Activated CD4-positive, alpha-beta T cell treated with anti-CD3 and anti-CD28 coated beads, Interleukin-2, amount 10 ng/mL, durations not matched to agents 7 days and 5 days (primary cell): ENCODE measurements at regions not wholly inside any gene's neighbourhood (a gene's known extent, or its start where the extent isn't known, plus 50 kb on each side); places are given as distances from the start of the nearest gene placed in this dataset.

Experiments
- CTCF ChIA-PET: fragments of 350-600 bp; sonication (Branson Sonifier 250); formaldehyde crosslinking; loops from one replicate; lab custom pipeline; 2021; ENCODE audit warnings: antibody characterized with exemption; lab: Charles Lee
- POLR2A ChIA-PET: fragments of 350-600 bp; sonication (Branson Sonifier 250); formaldehyde crosslinking; loops from one replicate; lab custom pipeline; 2021; ENCODE audit warnings: antibody characterized with exemption; lab: Charles Lee
- DNase-seq: peaks from one replicate; pipeline ENCODE4 v3.0.0-alpha.2; 2020
- H3K27ac Mint-ChIP-seq: one replicate; pipeline ENCODE4 v1.8.0; 2021; ENCODE audit warnings: mild to moderate bottlenecking, moderate library complexity, mixed read lengths
- H3K27me3 Mint-ChIP-seq: one replicate; pipeline ENCODE4 v1.8.0; 2021; ENCODE audit warnings: mixed read lengths
- H3K36me3 Mint-ChIP-seq: one replicate; pipeline ENCODE4 v1.8.0; 2021; ENCODE audit warnings: low read depth, mixed read lengths
- H3K4me1 Mint-ChIP-seq: one replicate; pipeline ENCODE4 v1.8.0; 2021; ENCODE audit warnings: mixed read lengths
- H3K4me3 Mint-ChIP-seq: one replicate; pipeline ENCODE4 v1.8.0; 2021; ENCODE audit warnings: mild to moderate bottlenecking, moderate library complexity, mixed read lengths
- H3K9me3 Mint-ChIP-seq: one replicate; pipeline ENCODE4 v1.8.0; 2021; ENCODE audit warnings: mixed read lengths

- no peaks in the 10 kb centered on the region for H3K27me3 Mint-ChIP-seq
- ChIA-PET CTCF (no interaction called here), POLR2A (no interaction called here)
- no peak overlapping the region for H3K4me3 Mint-ChIP-seq
- no peaks in the 10 kb centered on the region for H3K9me3 Mint-ChIP-seq
- H3K27ac Mint-ChIP-seq, result no peak overlapping the region
- H3K4me1 Mint-ChIP-seq, result no peaks in the 10 kb centered on the region
- no peaks in the 10 kb centered on the region for H3K36me3 Mint-ChIP-seq
- DNase-seq, result no peak
Measured at GRCh38 chr6:100990070-100990469, 108.9 kb upstream of the ASCC3 start.

- ChIA-PET CTCF (no interaction called here), POLR2A (no interaction called here)
- no peak for DNase-seq
- Mint-ChIP-seq H3K27ac (no peak overlapping the region), H3K4me3 (no peak overlapping the region), H3K4me1 (no peaks in the 10 kb centered on the region), H3K36me3 (no peaks in the 10 kb centered on the region), H3K9me3 (no peaks in the 10 kb centered on the region), H3K27me3 (no peaks in the 10 kb centered on the region)
Measured at GRCh38 chr6:100996409-100996808, 115.3 kb upstream of the ASCC3 start.

- ChIA-PET CTCF (no interaction called here), POLR2A (no interaction called here)
- no peak for DNase-seq
- Mint-ChIP-seq H3K27me3 (no peaks in the 10 kb centered on the region), H3K27ac (no peak overlapping the region), H3K4me1 (no peaks in the 10 kb centered on the region), H3K9me3 (peaks cover 4% of the 10 kb centered on the region), H3K4me3 (no peak overlapping the region), H3K36me3 (no peaks in the 10 kb centered on the region)
Measured at GRCh38 chr6:100998111-100998510, 117.0 kb upstream of the ASCC3 start.

- no peaks in the 10 kb centered on the region for H3K36me3 Mint-ChIP-seq
- no peak overlapping the region for H3K4me3 Mint-ChIP-seq
- H3K9me3 Mint-ChIP-seq, result peaks cover 4% of the 10 kb centered on the region
- POLR2A ChIA-PET, result no interaction called here
- no peaks in the 10 kb centered on the region for H3K4me1 Mint-ChIP-seq
- H3K27me3 Mint-ChIP-seq, result no peaks in the 10 kb centered on the region
- no peak for DNase-seq
- H3K27ac Mint-ChIP-seq, result no peak overlapping the region
- CTCF ChIA-PET, result no interaction called here
Measured at GRCh38 chr6:100999034-100999597, 118.0 kb upstream of the ASCC3 start.

DNA sequence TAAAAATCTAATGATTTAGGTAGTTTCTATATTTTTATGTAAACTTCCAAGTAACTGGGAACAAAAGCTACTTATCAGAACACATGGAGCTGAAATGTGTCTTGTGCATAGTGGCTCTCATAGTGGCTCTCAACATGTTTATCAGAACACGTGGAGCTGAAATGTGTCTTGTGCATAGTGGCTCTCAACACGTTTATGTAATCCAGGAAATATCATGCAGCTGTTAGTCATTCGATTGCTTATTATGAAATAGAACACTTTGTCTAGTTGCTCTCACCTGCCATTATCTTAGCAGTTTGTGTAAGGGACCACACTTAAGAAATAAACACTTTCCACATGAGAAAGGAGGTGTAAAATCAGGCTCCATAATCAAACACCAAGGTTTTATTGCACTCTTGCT lies 119.2 kb upstream of the ASCC3 start:
- CTCF ChIA-PET, result no interaction called here
- no peak overlapping the region for H3K27ac Mint-ChIP-seq
- no peaks in the 10 kb centered on the region for H3K4me1 Mint-ChIP-seq
- POLR2A ChIA-PET, result no interaction called here
- H3K36me3 Mint-ChIP-seq, result no peaks in the 10 kb centered on the region
- no peaks in the 10 kb centered on the region for H3K27me3 Mint-ChIP-seq
- H3K9me3 Mint-ChIP-seq, result peaks cover 4% of the 10 kb centered on the region
- H3K4me3 Mint-ChIP-seq, result no peak overlapping the region
- no peak for DNase-seq

- ChIA-PET POLR2A (no interaction called here), CTCF (no interaction called here)
- H3K27me3 Mint-ChIP-seq, result no peaks in the 10 kb centered on the region
Measured at GRCh38 chr6:101001012-101001411, 119.9 kb upstream of the ASCC3 start.

DNA sequence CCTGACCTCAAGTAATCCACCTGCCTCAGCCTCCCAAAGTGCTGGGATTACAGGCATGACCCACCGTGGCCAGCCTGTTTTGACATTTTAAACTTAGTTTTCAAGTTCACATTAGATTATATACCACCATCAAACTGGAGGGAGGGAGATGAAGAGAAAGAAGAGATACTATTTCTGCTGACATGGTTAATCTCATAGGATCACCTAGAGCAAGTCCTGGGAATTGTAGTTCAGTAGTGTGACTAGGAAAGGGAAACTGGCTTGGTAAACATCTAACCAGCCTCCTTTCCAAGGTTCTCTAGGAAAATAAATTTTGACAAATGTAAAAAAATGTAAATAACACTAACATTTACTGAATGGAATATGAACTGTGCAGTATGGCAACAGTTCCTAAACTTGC lies 120.5 kb upstream of the ASCC3 start:
- no peak for DNase-seq
- H3K27me3 Mint-ChIP-seq, result no peaks in the 10 kb centered on the region
- H3K9me3 Mint-ChIP-seq, result peaks cover 4% of the 10 kb centered on the region
- ChIA-PET POLR2A (no interaction called here), CTCF (no interaction called here)
- H3K4me3 Mint-ChIP-seq, result no peak overlapping the region
- no peaks in the 10 kb centered on the region for H3K4me1 Mint-ChIP-seq
- no peak overlapping the region for H3K27ac Mint-ChIP-seq
- H3K36me3 Mint-ChIP-seq, result no peaks in the 10 kb centered on the region

More at GRCh38 chr6:101001012-101001411, 119.9 kb upstream of the ASCC3 start:
- peaks cover 4% of the 10 kb centered on the region for H3K9me3 Mint-ChIP-seq
- no peak overlapping the region for H3K4me3 Mint-ChIP-seq
- H3K36me3 Mint-ChIP-seq, result no peaks in the 10 kb centered on the region
- DNase-seq, result no peak
- no peak overlapping the region for H3K27ac Mint-ChIP-seq
- H3K4me1 Mint-ChIP-seq, result no peaks in the 10 kb centered on the region

DNA sequence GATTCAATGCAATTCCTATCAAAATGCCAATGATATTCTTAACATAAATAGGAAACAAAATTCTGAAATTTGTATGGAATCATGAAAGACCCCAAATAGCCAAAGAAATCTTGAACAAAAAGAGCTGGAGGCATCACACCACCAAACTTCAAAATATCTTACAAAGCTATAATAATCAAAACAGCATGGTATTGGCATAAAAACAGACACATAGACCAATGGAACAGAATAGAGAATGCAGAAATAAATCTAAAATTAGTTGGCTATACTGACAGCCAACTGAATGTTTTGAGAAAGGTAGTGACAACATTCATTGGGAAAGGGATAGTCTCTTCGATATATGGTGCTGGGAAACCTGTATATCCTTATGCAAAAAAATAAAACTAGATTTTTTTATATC lies 121.9 kb upstream of the ASCC3 start:
- Mint-ChIP-seq H3K27ac (no peak overlapping the region), H3K36me3 (no peaks in the 10 kb centered on the region), H3K9me3 (peaks cover 4% of the 10 kb centered on the region), H3K4me3 (no peak overlapping the region), H3K4me1 (no peaks in the 10 kb centered on the region), H3K27me3 (no peaks in the 10 kb centered on the region)
- ChIA-PET POLR2A (no interaction called here), CTCF (no interaction called here)
- DNase-seq, result no peak

DNA sequence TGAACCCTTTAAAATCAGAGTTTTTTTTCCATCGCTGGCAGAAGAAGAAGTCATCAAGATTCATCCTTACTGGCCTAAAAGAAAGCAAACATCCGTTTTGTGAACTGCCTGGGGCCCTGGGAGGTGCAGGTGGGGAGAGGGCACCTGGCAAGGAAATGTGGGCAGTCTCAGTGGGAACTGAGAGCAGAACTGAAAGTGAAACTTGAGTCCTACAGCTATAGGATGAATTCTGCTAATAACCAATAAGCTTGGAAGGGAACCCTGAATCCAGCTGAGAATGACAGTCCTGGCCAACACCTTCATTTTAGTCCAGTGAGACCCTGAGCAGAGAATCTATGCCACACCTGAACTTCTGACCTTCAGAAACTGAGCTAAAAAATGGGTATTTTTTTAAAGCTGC lies 130.1 kb upstream of the ASCC3 start:
- DNase-seq, result peak; percentile 12

GRCh38 chr6:101013612-101014195 lies 132.6 kb upstream of the ASCC3 start:
- peaks cover 15% of the 10 kb centered on the region for H3K4me1 Mint-ChIP-seq
- no peak overlapping the region for H3K4me3 Mint-ChIP-seq
- no peaks in the 10 kb centered on the region for H3K27me3 Mint-ChIP-seq
- peaks cover 4% of the 10 kb centered on the region for H3K36me3 Mint-ChIP-seq
- no peak for DNase-seq
- POLR2A ChIA-PET, result no interaction called here
- CTCF ChIA-PET, result no interaction called here
- H3K9me3 Mint-ChIP-seq, result peaks cover 6% of the 10 kb centered on the region
- H3K27ac Mint-ChIP-seq, result no peak overlapping the region

More for the DNA sequence above, 130.1 kb upstream of the ASCC3 start:
- Mint-ChIP-seq H3K36me3 (peaks cover 4% of the 10 kb centered on the region), H3K27ac (no peak overlapping the region), H3K9me3 (peaks cover 6% of the 10 kb centered on the region), H3K4me1 (peaks cover 15% of the 10 kb centered on the region), H3K27me3 (no peaks in the 10 kb centered on the region), H3K4me3 (no peak overlapping the region)
- ChIA-PET POLR2A (no interaction called here), CTCF (interaction anchor here (0.6 kb wide), 2 partner anchors 1384 to 1577 kb away, joined by 3 read pairs; no protein-coding TSS in a partner anchor)

DNA sequence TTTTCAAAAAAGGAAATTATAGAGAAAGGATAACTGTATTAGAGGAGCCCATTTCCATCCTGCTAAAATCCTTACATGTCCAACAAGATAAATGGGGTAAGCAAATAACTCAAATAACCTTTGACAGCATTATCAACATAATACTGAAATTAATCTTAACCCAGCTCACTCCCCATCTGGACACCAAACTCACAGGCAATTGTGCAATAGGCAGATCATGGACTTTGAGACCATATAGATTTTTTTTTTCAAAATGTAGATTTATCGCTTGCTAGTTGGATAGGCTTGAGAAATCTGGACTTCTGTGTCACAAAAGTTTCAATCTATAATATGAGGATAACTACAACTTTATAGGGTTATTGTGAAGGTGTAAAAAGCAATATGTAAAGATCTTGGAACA lies 134.4 kb upstream of the ASCC3 start:
- Mint-ChIP-seq H3K36me3 (peaks cover 4% of the 10 kb centered on the region), H3K27ac (no peak overlapping the region), H3K27me3 (no peaks in the 10 kb centered on the region), H3K4me3 (no peak overlapping the region), H3K9me3 (peaks cover 5% of the 10 kb centered on the region), H3K4me1 (peaks cover 14% of the 10 kb centered on the region)
- DNase-seq, result no peak
- CTCF ChIA-PET, result no interaction called here
- POLR2A ChIA-PET, result no interaction called here

DNA sequence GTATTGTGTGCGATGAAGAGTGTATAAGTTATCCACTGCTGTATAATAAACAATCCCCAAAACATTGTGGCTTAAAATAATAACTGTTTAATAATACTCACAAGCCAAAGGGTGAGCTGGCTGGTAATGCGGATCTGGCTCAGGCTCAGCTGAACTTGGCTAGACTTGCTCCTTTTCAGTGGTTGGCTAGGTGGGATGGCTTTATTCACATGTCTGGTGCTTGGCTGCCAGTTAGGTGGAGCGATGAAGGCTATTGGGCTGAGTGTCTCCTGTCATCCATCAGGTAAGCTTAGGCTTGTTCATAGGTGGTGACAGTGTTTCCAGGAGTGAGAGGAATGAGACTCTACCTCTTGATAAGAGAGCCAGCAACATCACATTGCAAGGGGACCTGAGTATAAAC lies 135.0 kb upstream of the ASCC3 start:
- Mint-ChIP-seq H3K27ac (no peak overlapping the region), H3K36me3 (no peaks in the 10 kb centered on the region), H3K4me3 (no peak overlapping the region), H3K27me3 (no peaks in the 10 kb centered on the region), H3K9me3 (no peaks in the 10 kb centered on the region), H3K4me1 (peaks cover 8% of the 10 kb centered on the region)
- CTCF ChIA-PET, result no interaction called here
- POLR2A ChIA-PET, result no interaction called here
- DNase-seq, result no peak

- no peak overlapping the region for H3K4me3 Mint-ChIP-seq
- H3K9me3 Mint-ChIP-seq, result peaks cover 2% of the 10 kb centered on the region
- DNase-seq, result no peak
- POLR2A ChIA-PET, result no interaction called here
- H3K36me3 Mint-ChIP-seq, result no peaks in the 10 kb centered on the region
- no peak overlapping the region for H3K27ac Mint-ChIP-seq
- no peaks in the 10 kb centered on the region for H3K4me1 Mint-ChIP-seq
- CTCF ChIA-PET, result no interaction called here
- H3K27me3 Mint-ChIP-seq, result no peaks in the 10 kb centered on the region
Measured at GRCh38 chr6:101018157-101018556, 137.0 kb upstream of the ASCC3 start.

GRCh38 chr6:101021504-101021903 lies 140.4 kb upstream of the ASCC3 start:
- peaks cover 9% of the 10 kb centered on the region for H3K9me3 Mint-ChIP-seq
- H3K27ac Mint-ChIP-seq, result no peak overlapping the region
- ChIA-PET POLR2A (no interaction called here), CTCF (no interaction called here)
- no peak for DNase-seq
- H3K4me1 Mint-ChIP-seq, result no peaks in the 10 kb centered on the region
- H3K27me3 Mint-ChIP-seq, result no peaks in the 10 kb centered on the region
- no peaks in the 10 kb centered on the region for H3K36me3 Mint-ChIP-seq
- no peak overlapping the region for H3K4me3 Mint-ChIP-seq
